Suprapubic skin (tissue), 4 donors: ENCODE measurements at regions not wholly inside any gene's neighbourhood (a gene's known extent, or its start where the extent isn't known, plus 50 kb on each side); places are given as distances from the start of the nearest gene placed in this dataset.

ENCODE experiments used
- CTCF ChIP-seq, 2 donors: fragments of 200-600 bp in 1 of 2; fragments of 450-650 bp in 1 of 2; sonication (generic) in 1 of 2; IDR thresholded peaks; one replicate each; pipeline ENCODE4 v1.5.1; 2016 to 2019; ENCODE audit warnings: antibody characterized with exemption in 2 of 2, mild to moderate bottlenecking in 1 of 2, moderate library complexity in 1 of 2
- EP300 ChIP-seq: sonication (generic); formaldehyde crosslinking; IDR thresholded peaks from one replicate; pipeline ENCODE4 v1.6.1; 2017; ENCODE audit warnings: antibody characterized with exemption
- POLR2A ChIP-seq, 2 donors: fragments of 450-650 bp; IDR thresholded peaks; one replicate each; pipeline ENCODE4 v1.6.1; 2017; ENCODE audit warnings: antibody characterized with exemption in 2 of 2, mild to moderate bottlenecking in 2 of 2, moderate library complexity in 2 of 2
- POLR2AphosphoS5 ChIP-seq, 3 donors: sonication (generic); formaldehyde crosslinking; IDR thresholded peaks; one replicate each; pipeline ENCODE4 v1.6.1; 2017; ENCODE audit warnings: antibody characterized with exemption in 3 of 3

GRCh38 chr20:11406877-11407276, 510.8 kb upstream of the BTBD3 start:
- TF ChIP-seq CTCF (IDR thresholded peaks at IDR 0.05) (no peak), EP300 (no peak), POLR2A (IDR thresholded peaks at IDR 0.05) (no peak), POLR2AphosphoS5 (IDR thresholded peaks at IDR 0.05) (no peak)
